BE2C (cell line): ENCODE measurements at regions not wholly inside any gene's neighbourhood (a gene's known extent, or its start where the extent isn't known, plus 50 kb on each side); places are given as distances from the start of the nearest gene placed in this dataset.
"Not testable (repeated sequence)": the region's sequence is repeated elsewhere in the genome, so short reads cannot be mapped to it uniquely, and the experiment has no call there.

Source experiments
- DNase-seq: peaks from one replicate; pipeline ENCODE4 v3.0.0-alpha.2; 2020
- H3K27me3 ChIP-seq: fragments of 250-450 bp; sonication (Bioruptor Pico); 2 replicates; pipeline ENCODE4 v1.5.1; 2020; ENCODE audit warnings: mild to moderate bottlenecking
- H3K36me3 ChIP-seq: fragments of 250-450 bp; sonication (Bioruptor Pico); 2 replicates; pipeline ENCODE4 v1.5.1; 2020; ENCODE audit warnings: mild to moderate bottlenecking
- H3K4me1 ChIP-seq: fragments of 250-450 bp; sonication (Bioruptor Pico); 2 replicates; pipeline ENCODE4 v1.5.1; 2020
- H3K4me3 ChIP-seq: 2 replicates; pipeline ENCODE4 v1.5.1; 2011; ENCODE audit warnings: low read depth, low read length
- H3K9me3 ChIP-seq: fragments of 250-450 bp; sonication (Bioruptor Pico); 2 replicates; pipeline ENCODE4 v1.5.1; 2020
- TF ChIP-seq, protein P1 (sequence below): IDR thresholded peaks from 2 replicates; pipeline ENCODE4 v1.5.1; 2012; ENCODE audit warnings: mild to moderate bottlenecking, low read depth, low read length

DNA sequence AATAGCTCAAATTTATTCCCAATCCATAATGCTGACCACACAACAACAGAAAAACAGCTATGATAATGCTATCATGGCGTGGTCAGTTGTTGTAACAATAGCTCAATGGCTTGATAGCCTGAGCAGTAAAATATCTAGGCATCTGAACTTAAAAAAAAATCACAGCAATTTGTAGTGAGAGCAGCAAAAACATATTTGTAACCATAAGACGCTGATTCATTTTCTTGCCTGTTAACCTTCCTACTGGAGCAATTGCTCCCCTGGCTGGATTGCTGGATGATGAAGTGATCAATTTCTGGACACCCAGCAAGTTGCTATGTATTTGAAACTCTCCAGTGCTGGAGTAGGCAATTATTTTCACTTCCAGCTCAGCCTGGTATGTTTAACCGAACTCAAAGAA, 115.1 kb downstream of the PCSK1 start:
- TF ChIP-seq, protein P1, sequence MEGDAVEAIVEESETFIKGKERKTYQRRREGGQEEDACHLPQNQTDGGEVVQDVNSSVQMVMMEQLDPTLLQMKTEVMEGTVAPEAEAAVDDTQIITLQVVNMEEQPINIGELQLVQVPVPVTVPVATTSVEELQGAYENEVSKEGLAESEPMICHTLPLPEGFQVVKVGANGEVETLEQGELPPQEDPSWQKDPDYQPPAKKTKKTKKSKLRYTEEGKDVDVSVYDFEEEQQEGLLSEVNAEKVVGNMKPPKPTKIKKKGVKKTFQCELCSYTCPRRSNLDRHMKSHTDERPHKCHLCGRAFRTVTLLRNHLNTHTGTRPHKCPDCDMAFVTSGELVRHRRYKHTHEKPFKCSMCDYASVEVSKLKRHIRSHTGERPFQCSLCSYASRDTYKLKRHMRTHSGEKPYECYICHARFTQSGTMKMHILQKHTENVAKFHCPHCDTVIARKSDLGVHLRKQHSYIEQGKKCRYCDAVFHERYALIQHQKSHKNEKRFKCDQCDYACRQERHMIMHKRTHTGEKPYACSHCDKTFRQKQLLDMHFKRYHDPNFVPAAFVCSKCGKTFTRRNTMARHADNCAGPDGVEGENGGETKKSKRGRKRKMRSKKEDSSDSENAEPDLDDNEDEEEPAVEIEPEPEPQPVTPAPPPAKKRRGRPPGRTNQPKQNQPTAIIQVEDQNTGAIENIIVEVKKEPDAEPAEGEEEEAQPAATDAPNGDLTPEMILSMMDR = no peak
- Histone ChIP-seq H3K27me3 (no peaks in the 10 kb centered on the region), H3K9me3 (no peaks in the 10 kb centered on the region), H3K4me3 (no peak overlapping the region), H3K4me1 (peaks cover 2% of the 10 kb centered on the region; the same call in 1 of the 2 replicates), H3K36me3 (no peaks in the 10 kb centered on the region)
- DNase-seq = no peak

DNA sequence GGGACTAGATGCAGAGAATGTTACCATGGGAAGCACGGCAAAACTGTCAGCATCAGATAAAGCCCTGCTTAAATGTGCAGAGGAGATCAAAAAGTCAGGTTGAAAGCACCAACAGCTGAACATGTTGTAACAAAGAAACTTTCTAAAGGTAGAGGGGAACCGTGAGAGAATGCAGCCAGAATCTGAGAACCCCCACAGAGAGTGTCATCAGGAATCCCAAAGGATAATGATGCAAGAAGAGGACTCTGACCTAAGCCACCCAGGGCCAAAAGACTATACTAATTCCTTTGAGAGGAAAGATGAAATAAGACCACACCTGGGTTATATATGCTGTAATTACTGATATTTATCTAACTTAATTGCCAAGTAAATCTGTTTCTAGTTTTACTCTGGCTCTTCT, 116.6 kb downstream of the PCSK1 start:
- no peaks in the 10 kb centered on the region for H3K36me3 ChIP-seq
- H3K4me3 ChIP-seq = no peak overlapping the region
- DNase-seq = no peak
- TF ChIP-seq, protein P1 = no peak
- H3K4me1 ChIP-seq = peaks cover 2% of the 10 kb centered on the region; the same call in 1 of the 2 replicates
- no peaks in the 10 kb centered on the region for H3K9me3 ChIP-seq
- no peaks in the 10 kb centered on the region for H3K27me3 ChIP-seq

DNA sequence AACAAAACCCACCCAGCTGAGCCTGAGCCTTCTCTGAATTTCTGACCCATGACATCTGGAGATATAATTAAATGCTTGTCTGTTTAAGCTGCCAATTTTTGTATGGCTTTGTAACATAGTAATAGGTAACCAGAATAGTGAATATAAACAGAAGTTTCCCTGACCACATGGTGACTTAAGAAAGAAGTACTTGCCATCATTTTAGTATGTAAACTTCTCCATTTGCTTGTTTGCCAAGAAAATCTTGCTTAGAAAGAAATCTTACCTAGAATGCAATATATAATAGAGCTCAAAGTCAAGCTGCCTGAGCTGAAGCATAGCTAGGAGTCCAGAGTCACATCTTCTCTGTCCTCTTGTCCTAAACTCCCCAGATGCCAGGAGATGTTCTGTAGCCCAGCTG, 117.0 kb downstream of the PCSK1 start:
- Histone ChIP-seq H3K4me3 (no peak overlapping the region), H3K27me3 (no peaks in the 10 kb centered on the region), H3K9me3 (no peaks in the 10 kb centered on the region), H3K4me1 (peaks cover 2% of the 10 kb centered on the region; the same call in 1 of the 2 replicates), H3K36me3 (no peaks in the 10 kb centered on the region)
- TF ChIP-seq, protein P1 = no peak
- no peak for DNase-seq

DNA sequence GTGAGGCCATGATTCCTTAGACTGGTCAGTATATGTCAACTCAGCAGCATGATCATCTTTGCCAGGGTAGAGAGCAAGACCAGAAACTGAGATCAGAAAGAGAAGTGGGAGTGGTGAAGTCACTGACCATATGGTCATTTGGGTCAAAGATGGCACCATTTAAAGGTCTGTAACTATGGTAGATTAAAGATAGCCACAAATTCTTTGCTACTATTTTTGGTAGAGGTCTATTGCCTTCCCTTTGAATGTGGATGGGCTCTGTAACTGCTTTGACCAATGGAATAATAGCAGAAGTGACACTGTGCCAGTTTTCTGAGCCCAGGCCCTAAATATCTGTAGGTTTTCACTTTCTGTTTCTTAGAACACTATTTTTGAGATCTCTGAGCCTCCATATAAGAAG, 117.6 kb downstream of the PCSK1 start:
- H3K27me3 ChIP-seq = no peaks in the 10 kb centered on the region

DNA sequence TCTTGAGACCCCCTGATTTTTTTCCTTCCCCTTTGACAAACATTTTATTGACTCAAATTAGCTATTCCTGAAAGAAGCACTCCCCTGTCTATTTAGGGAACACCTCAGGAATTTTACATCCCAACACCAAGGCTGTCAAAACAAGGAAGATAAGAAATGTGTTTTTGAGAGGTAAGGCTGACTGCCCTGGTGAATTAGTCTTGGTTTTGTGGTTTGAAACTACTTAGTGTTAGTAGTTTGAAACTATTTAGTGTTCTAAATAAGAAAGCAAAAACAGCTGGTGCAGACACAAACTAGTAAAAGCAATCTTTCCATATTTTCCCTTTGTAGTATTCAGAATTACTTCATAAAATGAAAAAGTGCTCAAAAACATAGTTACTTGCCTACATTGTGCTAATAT, 120.7 kb downstream of the PCSK1 start:
- TF ChIP-seq, protein P1 = no peak
- no peaks in the 10 kb centered on the region for H3K36me3 ChIP-seq
- peaks cover 2% of the 10 kb centered on the region; the same call in 1 of the 2 replicates for H3K4me1 ChIP-seq
- no peak for DNase-seq
- H3K9me3 ChIP-seq = no peaks in the 10 kb centered on the region
- no peaks in the 10 kb centered on the region for H3K27me3 ChIP-seq
- no peak overlapping the region for H3K4me3 ChIP-seq

More for the DNA sequence above, 117.6 kb downstream of the PCSK1 start:
- no peaks in the 10 kb centered on the region for H3K9me3 ChIP-seq
- H3K4me1 ChIP-seq = peaks cover 2% of the 10 kb centered on the region; the same call in 1 of the 2 replicates
- no peak for DNase-seq
- H3K36me3 ChIP-seq = no peaks in the 10 kb centered on the region
- TF ChIP-seq, protein P1 = no peak
- H3K4me3 ChIP-seq = no peak overlapping the region

DNA sequence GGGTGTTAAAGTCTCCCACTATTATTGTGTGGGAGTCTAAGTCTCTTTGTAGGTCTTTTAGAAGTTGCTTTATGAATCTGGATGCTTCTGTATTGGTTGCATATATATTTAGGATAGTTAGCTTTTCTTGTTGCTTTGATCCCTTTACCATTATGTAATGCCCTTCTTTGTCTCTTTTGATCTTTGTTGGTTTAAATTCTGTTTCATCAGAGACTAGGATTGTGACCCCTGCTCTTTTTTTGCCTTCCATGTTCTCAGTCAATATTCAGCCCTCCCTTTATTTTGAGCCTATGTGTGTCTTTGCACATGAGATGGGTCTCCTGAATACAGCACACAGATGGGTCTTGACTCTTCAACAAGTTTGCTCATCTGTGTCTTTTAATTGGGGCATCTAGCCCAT, 126.0 kb downstream of the PCSK1 start:
- H3K9me3 ChIP-seq = not testable (repeated sequence)

More for the DNA sequence above, 126.0 kb downstream of the PCSK1 start:
- not testable (repeated sequence) for DNase-seq, H3K36me3 ChIP-seq, H3K27me3 ChIP-seq, H3K4me3 ChIP-seq, H3K4me1 ChIP-seq
